ENCODE measurements at regions not wholly inside any gene's neighbourhood (a gene's known extent, or its start where the extent isn't known, plus 50 kb on each side); places are given as distances from the start of the nearest gene placed in this dataset.

DNA sequence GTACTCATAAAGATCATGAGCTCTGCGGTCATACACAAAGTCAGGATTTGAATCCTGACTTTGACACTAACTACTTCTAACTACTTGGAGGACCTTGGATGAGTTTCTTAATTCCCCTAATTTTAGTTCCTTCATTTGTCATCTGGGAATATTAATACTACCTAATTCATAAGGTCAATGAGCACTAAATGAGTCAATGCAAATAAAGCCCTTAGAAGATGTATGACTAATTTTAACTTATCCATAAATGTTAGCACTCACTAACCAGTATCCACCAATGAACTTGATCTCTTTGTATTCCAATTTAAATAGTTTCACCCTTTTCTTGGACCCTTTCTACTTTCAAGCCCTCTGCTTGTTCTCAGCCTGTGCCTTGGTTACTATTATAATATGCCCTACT lies 1106.4 kb downstream of the CDH18 start:
- no peaks in the 10 kb centered on the region for H3K9me3 Mint-ChIP-seq
- no peak overlapping the region for H3K4me3 Mint-ChIP-seq
- no peaks in the 10 kb centered on the region for H3K27me3 Mint-ChIP-seq (ENCODE audit: low read depth)
- no peak overlapping the region for H3K27ac Mint-ChIP-seq
- H3K4me1 Mint-ChIP-seq, result no peaks in the 10 kb centered on the region
- H3K36me3 Mint-ChIP-seq (ENCODE audit: low read depth), result no peaks in the 10 kb centered on the region
- TF ChIP-seq, protein P1, sequence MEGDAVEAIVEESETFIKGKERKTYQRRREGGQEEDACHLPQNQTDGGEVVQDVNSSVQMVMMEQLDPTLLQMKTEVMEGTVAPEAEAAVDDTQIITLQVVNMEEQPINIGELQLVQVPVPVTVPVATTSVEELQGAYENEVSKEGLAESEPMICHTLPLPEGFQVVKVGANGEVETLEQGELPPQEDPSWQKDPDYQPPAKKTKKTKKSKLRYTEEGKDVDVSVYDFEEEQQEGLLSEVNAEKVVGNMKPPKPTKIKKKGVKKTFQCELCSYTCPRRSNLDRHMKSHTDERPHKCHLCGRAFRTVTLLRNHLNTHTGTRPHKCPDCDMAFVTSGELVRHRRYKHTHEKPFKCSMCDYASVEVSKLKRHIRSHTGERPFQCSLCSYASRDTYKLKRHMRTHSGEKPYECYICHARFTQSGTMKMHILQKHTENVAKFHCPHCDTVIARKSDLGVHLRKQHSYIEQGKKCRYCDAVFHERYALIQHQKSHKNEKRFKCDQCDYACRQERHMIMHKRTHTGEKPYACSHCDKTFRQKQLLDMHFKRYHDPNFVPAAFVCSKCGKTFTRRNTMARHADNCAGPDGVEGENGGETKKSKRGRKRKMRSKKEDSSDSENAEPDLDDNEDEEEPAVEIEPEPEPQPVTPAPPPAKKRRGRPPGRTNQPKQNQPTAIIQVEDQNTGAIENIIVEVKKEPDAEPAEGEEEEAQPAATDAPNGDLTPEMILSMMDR (IDR thresholded peaks at IDR 0.05; ENCODE audit: unreplicated experiment in 3 of 3), result no peak

DNA sequence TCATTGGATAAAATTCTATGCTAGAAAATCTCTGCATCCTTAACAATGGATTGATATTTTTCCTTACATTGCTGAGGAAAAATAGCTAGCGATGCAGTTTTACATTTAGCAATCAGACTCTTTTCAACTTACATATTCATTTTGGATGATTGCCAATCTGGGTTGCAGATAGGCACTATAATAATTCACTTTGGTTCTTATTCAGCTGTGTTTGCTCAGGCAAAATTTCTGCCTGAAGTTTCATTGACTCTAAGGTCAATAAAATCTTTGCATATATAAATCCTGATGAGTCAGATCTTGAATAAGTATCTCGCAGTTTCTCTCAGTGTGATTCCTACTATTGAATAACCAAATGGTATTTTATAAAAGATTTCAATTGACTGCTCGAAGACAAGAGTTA lies 1105.8 kb downstream of the CDH18 start:
- TF ChIP-seq, protein P1 (IDR thresholded peaks at IDR 0.05; ENCODE audit: unreplicated experiment in 3 of 3), result no peak
- Mint-ChIP-seq H3K36me3 (ENCODE audit: low read depth) (no peaks in the 10 kb centered on the region), H3K27ac (no peak overlapping the region), H3K9me3 (no peaks in the 10 kb centered on the region), H3K4me1 (no peaks in the 10 kb centered on the region), H3K27me3 (ENCODE audit: low read depth) (no peaks in the 10 kb centered on the region), H3K4me3 (no peak overlapping the region)

DNA sequence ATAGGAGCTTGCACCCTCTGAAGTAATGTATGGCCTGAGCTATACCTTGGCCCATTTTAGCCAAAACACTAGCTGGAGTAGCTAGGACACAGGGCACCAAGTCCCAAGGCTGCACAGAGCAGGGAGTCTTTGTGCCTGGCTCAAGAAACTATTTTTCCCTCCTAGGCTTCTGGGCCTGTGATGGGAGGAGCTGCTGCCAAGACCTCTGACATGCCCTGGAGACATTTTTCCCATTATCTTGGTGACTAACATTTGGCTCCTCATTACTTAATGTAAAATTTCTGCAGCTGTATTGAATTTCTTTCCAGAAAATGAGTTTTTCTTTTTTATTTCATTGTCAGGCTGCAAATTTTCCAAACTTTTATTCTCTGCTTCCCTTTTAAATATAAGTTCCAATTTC lies 1099.2 kb downstream of the CDH18 start:
- Mint-ChIP-seq H3K4me1 (no peaks in the 10 kb centered on the region), H3K27ac (no peak overlapping the region), H3K9me3 (peaks cover 14% of the 10 kb centered on the region), H3K27me3 (ENCODE audit: low read depth) (no peaks in the 10 kb centered on the region), H3K36me3 (ENCODE audit: low read depth) (no peaks in the 10 kb centered on the region), H3K4me3 (no peak overlapping the region)
- TF ChIP-seq, protein P1 (IDR thresholded peaks at IDR 0.05; ENCODE audit: unreplicated experiment in 3 of 3), result no peak

DNA sequence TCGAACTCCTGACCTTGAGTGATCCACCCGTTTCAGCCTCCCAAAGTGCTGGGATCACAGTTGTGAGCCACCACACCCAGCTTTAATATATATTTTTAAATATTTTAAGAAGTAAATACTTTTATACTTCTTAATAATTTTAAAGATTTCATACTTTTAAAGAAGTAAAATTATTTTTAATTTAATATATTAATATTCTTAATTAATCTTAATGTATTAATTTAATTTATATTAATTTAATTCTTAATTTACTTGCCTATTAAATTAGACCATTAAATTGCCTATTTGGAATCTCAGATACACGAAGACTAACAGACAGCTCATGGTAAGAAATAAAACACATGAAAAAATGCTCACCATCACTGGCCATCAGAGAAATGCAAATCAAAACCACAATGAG lies 1087.4 kb downstream of the CDH18 start:
- H3K27me3 Mint-ChIP-seq (ENCODE audit: low read depth), result no peaks in the 10 kb centered on the region
- H3K4me3 Mint-ChIP-seq, result no peak overlapping the region
- H3K27ac Mint-ChIP-seq, result no peak overlapping the region
- H3K36me3 Mint-ChIP-seq (ENCODE audit: low read depth), result no peaks in the 10 kb centered on the region
- TF ChIP-seq, protein P1 (IDR thresholded peaks at IDR 0.05; ENCODE audit: unreplicated experiment in 3 of 3), result no peak
- no peaks in the 10 kb centered on the region for H3K9me3 Mint-ChIP-seq
- H3K4me1 Mint-ChIP-seq, result no peaks in the 10 kb centered on the region

DNA sequence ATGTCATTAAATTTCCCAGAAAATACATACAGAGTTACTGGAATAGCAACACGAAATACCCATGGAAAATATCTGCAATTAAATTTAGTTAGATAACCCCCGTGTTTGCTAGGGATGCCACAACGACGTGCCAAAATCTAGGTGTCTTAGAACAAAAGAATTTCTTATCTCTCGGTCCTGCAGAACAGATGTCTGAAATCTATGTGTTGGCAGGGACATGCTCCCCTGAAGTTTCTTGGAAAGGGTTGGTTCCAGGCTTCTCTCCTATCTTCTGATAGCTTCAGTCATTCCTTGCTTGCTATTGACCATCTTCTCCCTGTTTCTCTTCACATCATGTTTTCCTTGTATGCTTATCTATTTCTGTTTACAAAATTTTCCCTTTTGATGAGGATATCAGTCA lies 1067.0 kb downstream of the CDH18 start:
- Mint-ChIP-seq H3K4me3 (no peak overlapping the region), H3K4me1 (no peaks in the 10 kb centered on the region), H3K27ac (no peak overlapping the region), H3K9me3 (no peaks in the 10 kb centered on the region), H3K27me3 (ENCODE audit: low read depth) (no peaks in the 10 kb centered on the region), H3K36me3 (ENCODE audit: low read depth) (no peaks in the 10 kb centered on the region)
- TF ChIP-seq, protein P1 (IDR thresholded peaks at IDR 0.05; ENCODE audit: unreplicated experiment in 3 of 3), result no peak

DNA sequence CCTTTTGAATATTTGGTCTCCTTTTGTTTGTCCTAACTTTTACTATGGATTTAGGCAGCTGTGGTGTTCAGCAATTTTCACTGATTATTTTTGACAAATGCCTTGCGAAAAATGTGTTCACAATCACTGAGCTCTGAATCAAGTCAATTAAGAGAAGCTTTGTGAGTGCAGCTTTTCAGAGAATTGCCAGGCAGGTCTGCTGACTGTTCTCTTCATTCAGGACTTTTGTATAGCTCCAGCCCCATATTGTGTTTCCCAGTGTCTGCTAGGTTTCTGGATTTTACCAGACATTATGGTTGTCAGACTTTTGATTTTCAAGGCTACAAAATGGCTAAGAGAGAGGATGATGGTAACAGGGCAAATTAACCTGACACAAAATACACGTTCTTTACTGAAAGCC lies 1055.9 kb downstream of the CDH18 start:
- H3K36me3 Mint-ChIP-seq (ENCODE audit: low read depth), result no peaks in the 10 kb centered on the region
- no peak overlapping the region for H3K27ac Mint-ChIP-seq
- TF ChIP-seq, protein P1 (IDR thresholded peaks at IDR 0.05; ENCODE audit: unreplicated experiment in 3 of 3), result no peak
- no peaks in the 10 kb centered on the region for H3K9me3 Mint-ChIP-seq
- no peaks in the 10 kb centered on the region for H3K27me3 Mint-ChIP-seq (ENCODE audit: low read depth)
- H3K4me3 Mint-ChIP-seq, result no peak overlapping the region
- H3K4me1 Mint-ChIP-seq, result no peaks in the 10 kb centered on the region
